Ovary (tissue), 3 donors: ENCODE measurements at regions not wholly inside any gene's neighbourhood (a gene's known extent, or its start where the extent isn't known, plus 50 kb on each side); places are given as distances from the start of the nearest gene placed in this dataset.

Source experiments
- CTCF ChIP-seq, 3 donors: fragments of 450-650 bp in 2 of 3; fragments of 200-600 bp in 1 of 3; IDR thresholded peaks; one replicate each; pipeline versions ENCODE4 v1.5.1 to v1.8.0; 2016 to 2022; ENCODE audit warnings: antibody characterized with exemption in 3 of 3, mild to moderate bottlenecking in 1 of 3
- EP300 ChIP-seq: sonication (generic); formaldehyde crosslinking; IDR thresholded peaks from one replicate; pipeline ENCODE4 v1.6.1; 2017; ENCODE audit warnings: antibody characterized with exemption
- POLR2A ChIP-seq: fragments of 450-650 bp; IDR thresholded peaks from one replicate; pipeline ENCODE4 v1.6.1; 2017; ENCODE audit warnings: antibody characterized with exemption, mild to moderate bottlenecking, moderate library complexity
- donor health status: DM: no; HTN: no; CAD: no.

- TF ChIP-seq CTCF (IDR thresholded peaks at IDR 0.05) (no peak), EP300 (no peak), POLR2A (no peak)
These were observed 123.0 kb upstream of the GRIA1 start for GRCh38 chr5:153367466-153367865.
